PC-9 (cell line): ENCODE measurements at regions not wholly inside any gene's neighbourhood (a gene's known extent, or its start where the extent isn't known, plus 50 kb on each side); places are given as distances from the start of the nearest gene placed in this dataset.

Source experiments
- BruUV-seq: library from RNA; stranded (reverse); fragments of 400-500 nt; replicated peaks from 2 replicates; lab custom pipeline; 2021; lab: Mats Ljungman, UMichigan
- CTCF ChIA-PET: fragments of 300-600 bp; sonication (Branson Sonifier 250); formaldehyde crosslinking; loops from one replicate; lab custom pipeline; 2022; ENCODE audit warnings: antibody characterized with exemption; lab: Charles Lee
- POLR2A ChIA-PET: fragments of 300-600 bp; sonication (Branson Sonifier 250); formaldehyde crosslinking; loops from one replicate; lab custom pipeline; 2022; ENCODE audit warnings: antibody characterized with exemption; ENCODE audit not compliant: unreplicated experiment; lab: Charles Lee
- DNase-seq, 2 experiments: peaks; one replicate each; pipeline versions ENCODE4 v3.0.0 to v3.0.0-alpha.2; 2015 to 2022; ENCODE audit warnings: mixed read lengths in 1 of 2
- H2AFZ ChIP-seq: fragments of 200-600 bp; sonication (generic); 2 replicates; pipeline ENCODE4 v1.8.1; 2017; ENCODE audit warnings: antibody characterized with exemption
- H3F3A ChIP-seq: fragments of 200-600 bp; sonication (generic); 2 replicates; pipeline ENCODE4 v1.8.1; 2017; ENCODE audit warnings: antibody characterized with exemption, mild to moderate bottlenecking, low read depth; ENCODE audit not compliant: insufficient read depth
- H3K27ac ChIP-seq: fragments of 200-600 bp; sonication (generic); 2 replicates; pipeline ENCODE4 v1.6.1; 2016; ENCODE audit warnings: mixed run types
- H3K27me3 ChIP-seq: fragments of 200-600 bp; sonication (generic); 2 replicates; pipeline ENCODE4 v1.6.1; 2016; ENCODE audit warnings: low read depth, mixed run types; ENCODE audit not compliant: insufficient read depth
- H3K36me3 ChIP-seq: fragments of 200-600 bp; sonication (generic); 2 replicates; pipeline ENCODE4 v1.6.1; 2016; ENCODE audit warnings: low read depth, mixed run types
- H3K4me1 ChIP-seq: fragments of 200-600 bp; sonication (generic); replicated peaks from 2 replicates; pipeline ENCODE4 v1.6.1; 2016; ENCODE audit warnings: mixed run types; ENCODE audit not compliant: insufficient read depth
- H3K4me2 ChIP-seq: fragments of 200-600 bp; sonication (generic); 2 replicates; pipeline ENCODE4 v1.6.1; 2017; ENCODE audit warnings: mixed run types
- H3K4me3 ChIP-seq: fragments of 200-600 bp; sonication (generic); 2 replicates; pipeline ENCODE4 v1.6.1; 2016; ENCODE audit warnings: mixed run types
- H3K79me2 ChIP-seq: fragments of 200-600 bp; sonication (generic); 2 replicates; pipeline ENCODE4 v1.6.1; 2017; ENCODE audit warnings: low read depth, mixed run types
- H3K9me2 ChIP-seq: fragments of 200-600 bp; sonication (generic); 2 replicates; pipeline ENCODE4 v1.8.1; 2017; ENCODE audit warnings: mild to moderate bottlenecking; ENCODE audit not compliant: insufficient read depth
- H3K9me3 ChIP-seq: fragments of 200-600 bp; sonication (generic); 2 replicates; pipeline ENCODE4 v1.8.1; 2016; ENCODE audit warnings: low read depth; ENCODE audit not compliant: insufficient read depth
- H4K20me1 ChIP-seq: fragments of 200-600 bp; sonication (generic); 2 replicates; pipeline ENCODE4 v1.8.1; 2017; ENCODE audit not compliant: insufficient read depth
- CTCF ChIP-seq: fragments of 200-600 bp; sonication (generic); conservative IDR thresholded peaks from 2 replicates; pipeline ENCODE4 v1.6.1; 2017; ENCODE audit warnings: mixed run types, antibody characterized with exemption, mild to moderate bottlenecking, moderate library complexity
- EZH2 ChIP-seq: fragments of 200-600 bp; sonication (generic); IDR thresholded peaks from 2 replicates; pipeline ENCODE4 v1.8.0; 2017; ENCODE audit warnings: antibody characterized with exemption, low read depth
- intact Hi-C: fragments of 100-400 bp; cut with micrococcal nuclease; formaldehyde crosslinking; loops from one replicate; pipeline ENCODE4 v1.10.0; 2022; ENCODE audit not compliant: unreplicated experiment

GRCh38 chr4:180148737-180149136 lies 2094.5 kb upstream of the TENM3 start:
- no peak for DNase-seq
- Histone ChIP-seq H4K20me1 (no peaks in the 10 kb centered on the region), H3K9me2 (no peaks in the 10 kb centered on the region), H3K27me3 (no peaks in the 10 kb centered on the region), H3F3A (no peaks in the 10 kb centered on the region), H2AFZ (no peak overlapping the region), H3K4me3 (no peak overlapping the region), H3K36me3 (no peaks in the 10 kb centered on the region), H3K4me2 (no peak overlapping the region), H3K9me3 (no peaks in the 10 kb centered on the region), H3K27ac (no peak overlapping the region), H3K4me1 (no peaks in the 10 kb centered on the region), H3K79me2 (no peaks in the 10 kb centered on the region)
- CTCF ChIA-PET = no interaction called here
- TF ChIP-seq CTCF (no peak), EZH2 (no peak)
- no TSS peak for BruUV-seq
- POLR2A ChIA-PET = no interaction called here
- intact Hi-C loops = loop anchor here (5.0 kb wide), 1 partner anchor 91 kb away; no protein-coding TSS in a partner anchor

GRCh38 chr4:180150818-180151217 lies 2092.4 kb upstream of the TENM3 start:
- no peaks in the 10 kb centered on the region for H3K9me3 ChIP-seq
- no peaks in the 10 kb centered on the region for H3K36me3 ChIP-seq
- intact Hi-C loops = no loop called here
- no peak overlapping the region for H3K4me3 ChIP-seq
- H2AFZ ChIP-seq = no peak overlapping the region
- no peak overlapping the region for H3K27ac ChIP-seq
- H3K4me1 ChIP-seq = no peaks in the 10 kb centered on the region
- H4K20me1 ChIP-seq = no peaks in the 10 kb centered on the region
- H3K27me3 ChIP-seq = no peaks in the 10 kb centered on the region
- ChIA-PET POLR2A (no interaction called here), CTCF (no interaction called here)
- H3K79me2 ChIP-seq = no peaks in the 10 kb centered on the region
- no peaks in the 10 kb centered on the region for H3F3A ChIP-seq
- no peak overlapping the region for H3K4me2 ChIP-seq
- H3K9me2 ChIP-seq = no peaks in the 10 kb centered on the region
- TF ChIP-seq EZH2 = no peak
- peak; percentile 58 for TF ChIP-seq CTCF
- no TSS peak for BruUV-seq
- DNase-seq = no peak

GRCh38 chr4:180152831-180153230 lies 2090.4 kb upstream of the TENM3 start:
- no peaks in the 10 kb centered on the region for H4K20me1 ChIP-seq
- H3K9me3 ChIP-seq = no peaks in the 10 kb centered on the region
- H3K4me1 ChIP-seq = no peaks in the 10 kb centered on the region
- H3K27ac ChIP-seq = no peak overlapping the region
- ChIA-PET CTCF (no interaction called here), POLR2A (no interaction called here)
- no peaks in the 10 kb centered on the region for H3K79me2 ChIP-seq
- TF ChIP-seq CTCF = no peak
- TF ChIP-seq EZH2 = no peak
- H2AFZ ChIP-seq = no peak overlapping the region
- no peak overlapping the region for H3K4me2 ChIP-seq
- no TSS peak for BruUV-seq
- H3F3A ChIP-seq = no peaks in the 10 kb centered on the region
- no peaks in the 10 kb centered on the region for H3K9me2 ChIP-seq
- no peaks in the 10 kb centered on the region for H3K27me3 ChIP-seq
- intact Hi-C loops = no loop called here
- H3K36me3 ChIP-seq = no peaks in the 10 kb centered on the region
- no peak overlapping the region for H3K4me3 ChIP-seq
- no peak for DNase-seq
